Caco-2 (cell line): ENCODE measurements at regions not wholly inside any gene's neighbourhood (a gene's known extent, or its start where the extent isn't known, plus 50 kb on each side); places are given as distances from the start of the nearest gene placed in this dataset.

Experiments used
- BruUV-seq: library from RNA; stranded (reverse); fragments of 400-500 nt; replicated peaks from 2 replicates; lab custom pipeline; 2021; lab: Mats Ljungman, UMichigan
- CTCF ChIA-PET: fragments of 300-600 bp; sonication (Branson Sonifier 250); formaldehyde crosslinking; loops from one replicate; lab custom pipeline; 2022; ENCODE audit warnings: antibody characterized with exemption; lab: Charles Lee
- POLR2A ChIA-PET: fragments of 300-600 bp; sonication (Branson Sonifier 250); formaldehyde crosslinking; loops from one replicate; lab custom pipeline; 2022; ENCODE audit warnings: antibody characterized with exemption; lab: Charles Lee
- DNase-seq, 2 experiments: peaks; one replicate each; pipeline versions ENCODE4 v3.0.0 to v3.0.0-alpha.2; 2020 to 2022
- H3K27me3 ChIP-seq: replicated peaks from 2 replicates; pipeline ENCODE4 v1.6.0; 2011; ENCODE audit warnings: low read length; ENCODE audit not compliant: control insufficient read depth, insufficient read depth
- H3K36me3 ChIP-seq: 2 replicates; pipeline ENCODE4 v1.5.1; 2011; ENCODE audit warnings: low read length; ENCODE audit not compliant: control insufficient read depth, insufficient read depth
- H3K4me1 ChIP-seq: fragments of 250-450 bp; sonication (Bioruptor Pico); 2 replicates; pipeline ENCODE4 v1.5.1; 2020; ENCODE audit warnings: mild to moderate bottlenecking
- H3K4me3 ChIP-seq: 2 replicates; pipeline ENCODE4 v1.5.1; 2011; ENCODE audit warnings: low read depth, mild to moderate bottlenecking, control low read depth, low read length
- H3K9me3 ChIP-seq: fragments of 250-450 bp; sonication (Bioruptor Pico); 2 replicates; pipeline ENCODE4 v1.5.1; 2020; ENCODE audit warnings: mild to moderate bottlenecking, moderate library complexity
- H3K27ac Mint-ChIP-seq: one replicate; pipeline ENCODE4 v1.8.0; 2022; ENCODE audit warnings: mixed read lengths; ENCODE audit not compliant: unreplicated experiment
- H3K27me3 Mint-ChIP-seq: one replicate; pipeline ENCODE4 v1.8.0; 2022; ENCODE audit warnings: mixed read lengths; ENCODE audit not compliant: insufficient read depth, unreplicated experiment
- H3K36me3 Mint-ChIP-seq: one replicate; pipeline ENCODE4 v1.8.0; 2022; ENCODE audit warnings: mild to moderate bottlenecking, mixed read lengths; ENCODE audit not compliant: insufficient read depth, unreplicated experiment
- H3K4me1 Mint-ChIP-seq: one replicate; pipeline ENCODE4 v1.8.0; 2022; ENCODE audit warnings: low read depth, mixed read lengths; ENCODE audit not compliant: unreplicated experiment
- H3K4me3 Mint-ChIP-seq: one replicate; pipeline ENCODE4 v1.8.0; 2022; ENCODE audit warnings: mild to moderate bottlenecking, moderate library complexity, mixed read lengths; ENCODE audit not compliant: unreplicated experiment
- H3K9me3 Mint-ChIP-seq: one replicate; pipeline ENCODE4 v1.8.0; 2022; ENCODE audit warnings: mixed read lengths; ENCODE audit not compliant: unreplicated experiment
- intact Hi-C: fragments of 100-400 bp; cut with micrococcal nuclease; formaldehyde crosslinking; loops from one replicate; pipeline ENCODE4 v1.10.0; 2022; ENCODE audit not compliant: unreplicated experiment
- TF ChIP-seq, protein P1 (sequence below), 2 experiments: fragments of 200-600 bp in 1 of 2; IDR thresholded peaks; 1 replicate in 1 of 2; 2 replicates in 1 of 2; pipeline versions ENCODE4 v1.5.1 to v1.8.0; 2011 to 2022; ENCODE audit warnings: antibody characterized with exemption in 1 of 2, control low read depth in 1 of 2, inconsistent platforms in 1 of 2, low read depth in 1 of 2, low read length in 1 of 2, mild to moderate bottlenecking in 1 of 2, moderate library complexity in 1 of 2; ENCODE audit not compliant: insufficient read depth in 1 of 2, severe bottlenecking in 1 of 2, unreplicated experiment in 1 of 2

DNA sequence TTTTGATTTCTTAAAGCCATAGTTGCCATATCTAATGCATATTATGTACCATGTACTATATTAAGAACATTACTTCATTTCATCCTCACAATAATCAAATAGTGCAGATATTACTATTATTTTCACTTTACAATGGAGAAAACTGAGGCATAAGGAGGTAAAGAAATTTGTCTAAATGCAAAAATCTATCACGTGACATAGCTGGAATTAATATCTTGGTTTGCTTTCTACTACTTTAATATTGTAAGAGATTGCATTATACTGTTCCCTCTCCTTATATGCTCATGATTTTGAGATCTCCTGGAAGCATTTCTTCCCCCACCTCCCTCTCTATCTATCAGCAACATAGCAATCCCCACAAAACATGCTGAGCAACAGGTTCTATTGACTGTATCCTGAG lies 330.8 kb upstream of the SPTLC3 start:
- H3K27me3 ChIP-seq, result no peaks in the 10 kb centered on the region
- no peaks in the 10 kb centered on the region for H3K36me3 ChIP-seq
- peaks cover 7% of the 10 kb centered on the region for H3K27me3 Mint-ChIP-seq
- H3K4me3 ChIP-seq, result no peak overlapping the region
- H3K4me3 Mint-ChIP-seq, result no peak overlapping the region
- TF ChIP-seq, protein P1, sequence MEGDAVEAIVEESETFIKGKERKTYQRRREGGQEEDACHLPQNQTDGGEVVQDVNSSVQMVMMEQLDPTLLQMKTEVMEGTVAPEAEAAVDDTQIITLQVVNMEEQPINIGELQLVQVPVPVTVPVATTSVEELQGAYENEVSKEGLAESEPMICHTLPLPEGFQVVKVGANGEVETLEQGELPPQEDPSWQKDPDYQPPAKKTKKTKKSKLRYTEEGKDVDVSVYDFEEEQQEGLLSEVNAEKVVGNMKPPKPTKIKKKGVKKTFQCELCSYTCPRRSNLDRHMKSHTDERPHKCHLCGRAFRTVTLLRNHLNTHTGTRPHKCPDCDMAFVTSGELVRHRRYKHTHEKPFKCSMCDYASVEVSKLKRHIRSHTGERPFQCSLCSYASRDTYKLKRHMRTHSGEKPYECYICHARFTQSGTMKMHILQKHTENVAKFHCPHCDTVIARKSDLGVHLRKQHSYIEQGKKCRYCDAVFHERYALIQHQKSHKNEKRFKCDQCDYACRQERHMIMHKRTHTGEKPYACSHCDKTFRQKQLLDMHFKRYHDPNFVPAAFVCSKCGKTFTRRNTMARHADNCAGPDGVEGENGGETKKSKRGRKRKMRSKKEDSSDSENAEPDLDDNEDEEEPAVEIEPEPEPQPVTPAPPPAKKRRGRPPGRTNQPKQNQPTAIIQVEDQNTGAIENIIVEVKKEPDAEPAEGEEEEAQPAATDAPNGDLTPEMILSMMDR (IDR thresholded peaks at IDR 0.05; ENCODE audit: insufficient read depth in 1 of 2, low read depth in 1 of 2, low read length in 1 of 2, severe bottlenecking in 1 of 2, unreplicated experiment in 1 of 2), result no peak
- H3K4me1 ChIP-seq, result no peaks in the 10 kb centered on the region
- CTCF ChIA-PET, result interaction anchor here (0.6 kb wide), 1 partner anchor 98 kb away, joined by 3 read pairs; no protein-coding TSS in a partner anchor
- H3K27ac Mint-ChIP-seq, result no peak overlapping the region
- no peak for DNase-seq
- H3K4me1 Mint-ChIP-seq, result no peaks in the 10 kb centered on the region
- H3K36me3 Mint-ChIP-seq, result no peaks in the 10 kb centered on the region
- POLR2A ChIA-PET, result no interaction called here
- intact Hi-C loops, result no loop called here
- no TSS peak for BruUV-seq
- H3K9me3 Mint-ChIP-seq, result no peaks in the 10 kb centered on the region
- no peaks in the 10 kb centered on the region for H3K9me3 ChIP-seq

GRCh38 chr20:12679447-12679846 lies 329.3 kb upstream of the SPTLC3 start:
- ChIA-PET POLR2A (no interaction called here), CTCF (no interaction called here)
- no peaks in the 10 kb centered on the region for H3K36me3 ChIP-seq
- Mint-ChIP-seq H3K9me3 (no peaks in the 10 kb centered on the region), H3K4me1 (no peaks in the 10 kb centered on the region), H3K36me3 (no peaks in the 10 kb centered on the region), H3K27me3 (peaks cover 2% of the 10 kb centered on the region), H3K27ac (no peak overlapping the region), H3K4me3 (no peak overlapping the region)
- BruUV-seq, result no TSS peak
- H3K4me3 ChIP-seq, result no peak overlapping the region
- H3K9me3 ChIP-seq, result no peaks in the 10 kb centered on the region
- DNase-seq, result no peak
- no peaks in the 10 kb centered on the region for H3K27me3 ChIP-seq
- H3K4me1 ChIP-seq, result no peaks in the 10 kb centered on the region
- intact Hi-C loops, result no loop called here
- TF ChIP-seq, protein P1 (IDR thresholded peaks at IDR 0.05; ENCODE audit: insufficient read depth in 1 of 2, low read depth in 1 of 2, low read length in 1 of 2, severe bottlenecking in 1 of 2, unreplicated experiment in 1 of 2), result no peak

DNA sequence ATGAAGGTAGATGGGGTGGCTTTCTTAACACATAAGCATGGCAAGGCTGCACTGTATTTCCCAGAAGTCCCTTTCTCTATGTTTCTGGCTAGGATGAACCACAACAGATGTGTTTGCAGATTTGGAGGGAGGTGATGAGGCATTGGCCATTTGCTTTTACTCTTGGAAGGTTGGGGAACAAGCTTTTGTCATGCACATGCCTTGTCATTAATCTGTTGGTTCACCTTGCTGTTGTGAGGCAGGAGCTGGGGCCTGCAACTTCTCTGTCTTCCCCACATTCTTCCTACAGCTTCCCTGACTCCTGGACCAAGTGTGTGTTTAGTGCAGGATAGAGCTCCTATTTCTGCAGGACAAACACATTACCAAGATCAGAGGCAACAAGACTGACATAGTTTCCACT lies 326.2 kb upstream of the SPTLC3 start:
- CTCF ChIA-PET, result no interaction called here
- H3K4me3 ChIP-seq, result no peak overlapping the region
- DNase-seq, result no peak
- H3K4me3 Mint-ChIP-seq, result no peak overlapping the region
- no peaks in the 10 kb centered on the region for H3K9me3 Mint-ChIP-seq
- BruUV-seq, result no TSS peak
- no peaks in the 10 kb centered on the region for H3K9me3 ChIP-seq
- no peaks in the 10 kb centered on the region for H3K36me3 ChIP-seq
- POLR2A ChIA-PET, result no interaction called here
- TF ChIP-seq, protein P1 (IDR thresholded peaks at IDR 0.05; ENCODE audit: insufficient read depth in 1 of 2, low read depth in 1 of 2, low read length in 1 of 2, severe bottlenecking in 1 of 2, unreplicated experiment in 1 of 2), result no peak
- peaks cover 2% of the 10 kb centered on the region for H3K27me3 Mint-ChIP-seq
- no peaks in the 10 kb centered on the region for H3K36me3 Mint-ChIP-seq
- H3K4me1 ChIP-seq, result no peaks in the 10 kb centered on the region
- no peaks in the 10 kb centered on the region for H3K27me3 ChIP-seq
- intact Hi-C loops, result no loop called here
- no peak overlapping the region for H3K27ac Mint-ChIP-seq
- H3K4me1 Mint-ChIP-seq, result no peaks in the 10 kb centered on the region
